ENCODE measurements at regions not wholly inside any gene's neighbourhood (a gene's known extent, or its start where the extent isn't known, plus 50 kb on each side); places are given as distances from the start of the nearest gene placed in this dataset.

GRCh38 chr5:173667702-173668101 lies 51.3 kb upstream of the BOD1 start:
- Mint-ChIP-seq H3K36me3 (no peaks in the 10 kb centered on the region), H3K9me3 (no peaks in the 10 kb centered on the region)

GRCh38 chr5:173668245-173668800 lies 51.9 kb upstream of the BOD1 start:
- Mint-ChIP-seq H3K36me3 (no peaks in the 10 kb centered on the region), H3K9me3 (no peaks in the 10 kb centered on the region), H3K27ac (no peak overlapping the region)
- DNase-seq (ENCODE audit: low spot score in 2 of 2) (no peak), ATAC-seq (no peak)

More at GRCh38 chr5:173667702-173668101, 51.3 kb upstream of the BOD1 start:
- ATAC-seq (no peak), DNase-seq (ENCODE audit: low spot score in 2 of 2) (no peak)
- no peak overlapping the region for H3K27ac Mint-ChIP-seq

- Mint-ChIP-seq H3K36me3 (no peaks in the 10 kb centered on the region), H3K9me3 (no peaks in the 10 kb centered on the region), H3K27ac (no peak overlapping the region)
- no peak for ATAC-seq
- no peak for DNase-seq (ENCODE audit: low spot score in 2 of 2)
Observed at GRCh38 chr5:173668910-173669309, 52.5 kb upstream of the BOD1 start.

GRCh38 chr5:173669483-173669882 lies 53.0 kb upstream of the BOD1 start:
- no peaks in the 10 kb centered on the region for H3K36me3 Mint-ChIP-seq
- H3K27ac Mint-ChIP-seq = no peak overlapping the region
- H3K9me3 Mint-ChIP-seq = peaks cover 0 to 5% of the 10 kb centered on the region in 2 donors
- no peak for ATAC-seq
- no peak for DNase-seq (ENCODE audit: low spot score in 2 of 2)

- DNase-seq (ENCODE audit: low spot score in 2 of 2) = no peak
- Mint-ChIP-seq H3K36me3 (no peaks in the 10 kb centered on the region), H3K9me3 (peaks cover 0 to 9% of the 10 kb centered on the region in 2 donors), H3K27ac (no peak overlapping the region)
- ATAC-seq = no peak
Observed at GRCh38 chr5:173670130-173670651, 53.7 kb upstream of the BOD1 start.

- peaks cover 0 to 3% of the 10 kb centered on the region in 2 donors for H3K36me3 Mint-ChIP-seq
- no peak overlapping the region for H3K27ac Mint-ChIP-seq
- peaks cover 1 to 9% of the 10 kb centered on the region in 2 donors for H3K9me3 Mint-ChIP-seq
- ATAC-seq (no peak), DNase-seq (ENCODE audit: low spot score in 2 of 2) (no peak)
Observed at GRCh38 chr5:173670791-173671120, 54.3 kb upstream of the BOD1 start.

- no peak for DNase-seq (ENCODE audit: low spot score in 2 of 2)
- Mint-ChIP-seq H3K36me3 (peaks cover 0 to 7% of the 10 kb centered on the region in 2 donors), H3K9me3 (peaks cover 3 to 9% of the 10 kb centered on the region in 2 donors), H3K27ac (no peak overlapping the region)
- ATAC-seq = no peak
Observed at GRCh38 chr5:173671121-173671949, 54.9 kb upstream of the BOD1 start.

- no peak for DNase-seq (ENCODE audit: low spot score in 2 of 2)
- Mint-ChIP-seq H3K9me3 (peaks cover 3 to 9% of the 10 kb centered on the region in 2 donors), H3K27ac (no peak overlapping the region), H3K36me3 (peaks cover 0 to 7% of the 10 kb centered on the region in 2 donors)
- ATAC-seq = no peak
Observed at GRCh38 chr5:173672166-173672565, 55.7 kb upstream of the BOD1 start.

GRCh38 chr5:173672891-173673290 lies 56.4 kb upstream of the BOD1 start:
- ATAC-seq (no peak), DNase-seq (ENCODE audit: low spot score in 2 of 2) (no peak)
- Mint-ChIP-seq H3K27ac (no peak overlapping the region), H3K9me3 (peaks cover 3 to 9% of the 10 kb centered on the region in 2 donors), H3K36me3 (peaks cover 0 to 7% of the 10 kb centered on the region in 2 donors)

- Mint-ChIP-seq H3K9me3 (peaks cover 3 to 9% of the 10 kb centered on the region in 2 donors), H3K27ac (no peak overlapping the region), H3K36me3 (peaks cover 0 to 7% of the 10 kb centered on the region in 2 donors)
- no peak for ATAC-seq
- DNase-seq (ENCODE audit: low spot score in 2 of 2) = no peak
Observed at GRCh38 chr5:173673295-173674101, 57.0 kb upstream of the BOD1 start.

- H3K9me3 Mint-ChIP-seq = peaks cover 7 to 13% of the 10 kb centered on the region in 2 donors
- no peak for DNase-seq (ENCODE audit: low spot score in 2 of 2)
- peaks cover 0 to 7% of the 10 kb centered on the region in 2 donors for H3K36me3 Mint-ChIP-seq
- ATAC-seq = no peak
- H3K27ac Mint-ChIP-seq = no peak overlapping the region
Observed at GRCh38 chr5:173675287-173675996, 59.0 kb upstream of the BOD1 start.

GRCh38 chr5:173676375-173676774 lies 59.9 kb upstream of the BOD1 start:
- peaks cover 7 to 13% of the 10 kb centered on the region in 2 donors for H3K9me3 Mint-ChIP-seq
- ATAC-seq (no peak), DNase-seq (ENCODE audit: low spot score in 2 of 2) (no peak)
- no peak overlapping the region for H3K27ac Mint-ChIP-seq
- H3K36me3 Mint-ChIP-seq = peaks cover 0 to 7% of the 10 kb centered on the region in 2 donors

- Mint-ChIP-seq H3K9me3 (peaks cover 7 to 13% of the 10 kb centered on the region in 2 donors), H3K36me3 (peaks cover 0 to 7% of the 10 kb centered on the region in 2 donors), H3K27ac (no peak overlapping the region)
- DNase-seq (ENCODE audit: low spot score in 2 of 2) = no peak
- ATAC-seq = no peak
Observed at GRCh38 chr5:173677125-173677672, 60.7 kb upstream of the BOD1 start.

GRCh38 chr5:173679909-173680630 lies 63.6 kb upstream of the BOD1 start:
- Mint-ChIP-seq H3K36me3 (peaks cover 0 to 7% of the 10 kb centered on the region in 2 donors), H3K9me3 (peaks cover 4 to 7% of the 10 kb centered on the region in 2 donors), H3K27ac (no peak overlapping the region)
- DNase-seq (ENCODE audit: low spot score in 2 of 2) (no peak), ATAC-seq (no peak)

- no peak for ATAC-seq
- H3K27ac Mint-ChIP-seq = no peak overlapping the region
- peaks cover 5 to 7% of the 10 kb centered on the region in 2 donors for H3K9me3 Mint-ChIP-seq
- DNase-seq (ENCODE audit: low spot score in 2 of 2) = no peak
- peaks cover 0 to 7% of the 10 kb centered on the region in 2 donors for H3K36me3 Mint-ChIP-seq
Observed at GRCh38 chr5:173680660-173681242, 64.3 kb upstream of the BOD1 start.
